OCI-LY7 (cell line): ENCODE measurements at regions not wholly inside any gene's neighbourhood (a gene's known extent, or its start where the extent isn't known, plus 50 kb on each side); places are given as distances from the start of the nearest gene placed in this dataset.

Experiments used
- EZH2phosphoT487 ChIP-seq: fragments of 200-600 bp; sonication (generic); IDR thresholded peaks from 2 replicates; pipeline ENCODE4 v1.6.1; 2018; ENCODE audit warnings: low read depth, borderline replicate concordance, mild to moderate bottlenecking, mixed run types, antibody characterized with exemption, low read length, moderate library complexity, mixed read lengths
- TF ChIP-seq, protein P1 (sequence below): fragments of 200-600 bp; sonication (generic); conservative IDR thresholded peaks from 2 replicates; pipeline ENCODE4 v1.5.1; 2014; ENCODE audit warnings: mild to moderate bottlenecking, antibody characterized with exemption, low read length, moderate library complexity, mixed read lengths

DNA sequence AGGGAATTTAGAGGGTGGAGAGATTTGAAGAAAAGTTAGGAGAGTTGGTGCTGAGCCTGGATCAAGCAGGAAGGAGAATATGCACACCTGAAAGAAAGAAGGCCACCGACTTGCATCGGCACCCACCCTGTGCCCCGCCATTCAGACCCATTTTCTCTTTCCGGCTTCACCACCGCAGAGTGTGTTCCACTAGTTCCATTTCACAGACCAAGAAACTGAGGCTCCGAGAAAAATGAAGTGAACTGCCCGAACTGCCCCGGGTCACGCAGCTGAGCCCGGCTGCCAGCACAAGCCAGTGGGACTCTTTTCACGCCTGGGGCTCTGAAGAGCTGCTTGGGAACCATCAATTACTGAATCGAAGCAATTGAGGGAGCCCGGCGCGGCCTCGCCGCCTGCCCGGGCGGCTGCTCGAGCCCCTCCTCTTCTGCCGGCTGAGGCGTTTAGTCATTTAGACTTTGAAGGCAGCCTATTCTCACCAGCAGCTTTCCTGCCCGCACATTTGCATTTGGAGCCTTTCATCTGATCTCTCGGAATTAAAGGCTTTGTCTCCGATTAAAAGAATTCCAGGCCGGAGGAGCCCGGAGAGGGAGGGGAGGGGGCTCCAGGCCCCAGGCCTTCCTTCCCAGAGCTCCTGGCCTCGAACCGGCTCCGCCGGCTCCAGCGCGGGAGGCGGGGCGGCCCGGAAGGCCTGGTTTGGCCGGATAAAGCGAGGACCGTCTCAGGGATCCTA is 140.2 kb upstream of the PJA1 start:
- no peak for TF ChIP-seq EZH2phosphoT487
- TF ChIP-seq, protein P1, sequence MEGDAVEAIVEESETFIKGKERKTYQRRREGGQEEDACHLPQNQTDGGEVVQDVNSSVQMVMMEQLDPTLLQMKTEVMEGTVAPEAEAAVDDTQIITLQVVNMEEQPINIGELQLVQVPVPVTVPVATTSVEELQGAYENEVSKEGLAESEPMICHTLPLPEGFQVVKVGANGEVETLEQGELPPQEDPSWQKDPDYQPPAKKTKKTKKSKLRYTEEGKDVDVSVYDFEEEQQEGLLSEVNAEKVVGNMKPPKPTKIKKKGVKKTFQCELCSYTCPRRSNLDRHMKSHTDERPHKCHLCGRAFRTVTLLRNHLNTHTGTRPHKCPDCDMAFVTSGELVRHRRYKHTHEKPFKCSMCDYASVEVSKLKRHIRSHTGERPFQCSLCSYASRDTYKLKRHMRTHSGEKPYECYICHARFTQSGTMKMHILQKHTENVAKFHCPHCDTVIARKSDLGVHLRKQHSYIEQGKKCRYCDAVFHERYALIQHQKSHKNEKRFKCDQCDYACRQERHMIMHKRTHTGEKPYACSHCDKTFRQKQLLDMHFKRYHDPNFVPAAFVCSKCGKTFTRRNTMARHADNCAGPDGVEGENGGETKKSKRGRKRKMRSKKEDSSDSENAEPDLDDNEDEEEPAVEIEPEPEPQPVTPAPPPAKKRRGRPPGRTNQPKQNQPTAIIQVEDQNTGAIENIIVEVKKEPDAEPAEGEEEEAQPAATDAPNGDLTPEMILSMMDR: no peak
